Lower lobe of right lung (tissue), 2 donors: ENCODE measurements at regions not wholly inside any gene's neighbourhood (a gene's known extent, or its start where the extent isn't known, plus 50 kb on each side); places are given as distances from the start of the nearest gene placed in this dataset.

Experiments
- ATAC-seq, 2 donors: fragments of 200-7000 bp; cut with Tn5 transposase; one replicate each; pipeline ENCODE4 v1.9.1; 2020 to 2022; ENCODE audit warnings: mild to moderate bottlenecking in 2 of 2, moderate library complexity in 2 of 2
- DNase-seq: peaks from one replicate; pipeline ENCODE4 v3.0.0-alpha.2; 2020
- H3K27ac ChIP-seq: fragments of 200-600 bp; one replicate; pipeline ENCODE4 v1.8.0; 2022
- H3K27me3 ChIP-seq: fragments of 200-600 bp; one replicate; pipeline ENCODE4 v1.8.0; 2022; ENCODE audit warnings: low read depth
- H3K36me3 ChIP-seq: fragments of 200-600 bp; one replicate; pipeline ENCODE4 v1.8.0; 2022; ENCODE audit warnings: mild to moderate bottlenecking
- H3K4me1 ChIP-seq: fragments of 200-600 bp; one replicate; pipeline ENCODE4 v1.8.0; 2022
- H3K4me3 ChIP-seq: fragments of 200-600 bp; one replicate; pipeline ENCODE4 v1.8.0; 2022; ENCODE audit warnings: mild to moderate bottlenecking
- H3K9me3 ChIP-seq: fragments of 200-600 bp; one replicate; pipeline ENCODE4 v1.8.0; 2022
- CTCF ChIP-seq: fragments of 200-600 bp; IDR thresholded peaks from one replicate; pipeline ENCODE4 v1.8.0; 2022; ENCODE audit warnings: antibody characterized with exemption, mild to moderate bottlenecking
- intact Hi-C: fragments of 100-400 bp; cut with DNase I; formaldehyde crosslinking; loops from one replicate; pipeline ENCODE4 v1.11.0; 2022
- donor health status: DM: no; HTN: yes; CAD: no; lungs with severe emphysema.

GRCh38 chr17:51439395-51440229 is 179.3 kb downstream of the UTP18 start:
- ATAC-seq, result peak in 1 of 2 donors; percentile 18
- TF ChIP-seq CTCF, result no peak
- intact Hi-C loops, result no loop called here
- no peak overlapping the region for H3K27ac ChIP-seq
- no peak for DNase-seq
- H3K4me1 ChIP-seq, result no peaks in the 10 kb centered on the region
- no peak overlapping the region for H3K4me3 ChIP-seq
- no peaks in the 10 kb centered on the region for H3K27me3 ChIP-seq
- H3K9me3 ChIP-seq, result no peaks in the 10 kb centered on the region
- no peaks in the 10 kb centered on the region for H3K36me3 ChIP-seq

GRCh38 chr17:51441431-51441830 is 181.1 kb downstream of the UTP18 start:
- Histone ChIP-seq H3K27ac (no peak overlapping the region), H3K9me3 (no peaks in the 10 kb centered on the region), H3K27me3 (peaks cover 6% of the 10 kb centered on the region), H3K4me3 (no peak overlapping the region), H3K4me1 (no peaks in the 10 kb centered on the region), H3K36me3 (no peaks in the 10 kb centered on the region)
- DNase-seq (no peak), ATAC-seq (no peak)
- intact Hi-C loops, result no loop called here
- TF ChIP-seq CTCF, result no peak

- Histone ChIP-seq H3K9me3 (no peaks in the 10 kb centered on the region), H3K4me1 (no peaks in the 10 kb centered on the region), H3K4me3 (no peak overlapping the region), H3K36me3 (no peaks in the 10 kb centered on the region), H3K27ac (no peak overlapping the region), H3K27me3 (peaks cover 6% of the 10 kb centered on the region)
- intact Hi-C loops, result no loop called here
- no peak for TF ChIP-seq CTCF
- ATAC-seq, result no peak
- no peak for DNase-seq
Observed at GRCh38 chr17:51442088-51442865, 181.9 kb downstream of the UTP18 start.

- Histone ChIP-seq H3K36me3 (no peaks in the 10 kb centered on the region), H3K27ac (no peak overlapping the region), H3K27me3 (peaks cover 6% of the 10 kb centered on the region), H3K9me3 (no peaks in the 10 kb centered on the region), H3K4me3 (no peak overlapping the region), H3K4me1 (no peaks in the 10 kb centered on the region)
- ATAC-seq (no peak), DNase-seq (no peak)
- TF ChIP-seq CTCF, result no peak
- intact Hi-C loops, result no loop called here
Observed at GRCh38 chr17:51443646-51444045, 183.3 kb downstream of the UTP18 start.

GRCh38 chr17:51445946-51446345 is 185.6 kb downstream of the UTP18 start:
- Histone ChIP-seq H3K27me3 (peaks cover 6% of the 10 kb centered on the region), H3K4me3 (no peak overlapping the region), H3K9me3 (no peaks in the 10 kb centered on the region), H3K27ac (no peak overlapping the region), H3K4me1 (no peaks in the 10 kb centered on the region), H3K36me3 (no peaks in the 10 kb centered on the region)
- no peak for ATAC-seq
- intact Hi-C loops, result no loop called here
- no peak for DNase-seq
- TF ChIP-seq CTCF, result no peak
